AG08396 (cell line): ENCODE measurements at regions not wholly inside any gene's neighbourhood (a gene's known extent, or its start where the extent isn't known, plus 50 kb on each side); places are given as distances from the start of the nearest gene placed in this dataset.
"Not testable (repeated sequence)": the region's sequence is repeated elsewhere in the genome, so short reads cannot be mapped to it uniquely, and the experiment has no call there.

Source experiments
- DNase-seq: peaks from one replicate; pipeline ENCODE4 v3.0.0; 2012; ENCODE audit warnings: low spot score, mixed read lengths

GRCh38 chr19:28159065-28159464 is 1053.9 kb downstream of the UQCRFS1 start:
- DNase-seq: no peak

GRCh38 chr19:28155265-28155664 is 1057.7 kb downstream of the UQCRFS1 start:
- DNase-seq: no peak

- DNase-seq: no peak
Observed at GRCh38 chr19:28154077-28154476, 1058.9 kb downstream of the UQCRFS1 start.

- no peak for DNase-seq
Observed at GRCh38 chr19:28153123-28153522, 1059.8 kb downstream of the UQCRFS1 start.

GRCh38 chr19:28152195-28152594 is 1060.8 kb downstream of the UQCRFS1 start:
- no peak for DNase-seq

GRCh38 chr19:28150129-28150528 is 1062.8 kb downstream of the UQCRFS1 start:
- DNase-seq: no peak

- DNase-seq: no peak
Observed at GRCh38 chr19:28148554-28148953, 1064.4 kb downstream of the UQCRFS1 start.

GRCh38 chr19:28142258-28142657 is 1070.7 kb downstream of the UQCRFS1 start:
- no peak for DNase-seq

GRCh38 chr19:28140201-28140600 is 1072.8 kb downstream of the UQCRFS1 start:
- no peak for DNase-seq

GRCh38 chr19:28137772-28138171 is 1075.2 kb downstream of the UQCRFS1 start:
- DNase-seq: no peak

- no peak for DNase-seq
Observed at GRCh38 chr19:28136796-28137195, 1076.2 kb downstream of the UQCRFS1 start.

- no peak for DNase-seq
Observed at GRCh38 chr19:28135825-28136224, 1077.1 kb downstream of the UQCRFS1 start.

GRCh38 chr19:28134311-28134710 is 1078.6 kb downstream of the UQCRFS1 start:
- no peak for DNase-seq

- DNase-seq: not testable (repeated sequence)
Observed at GRCh38 chr19:28130881-28131280, 1082.1 kb downstream of the UQCRFS1 start.

- no peak for DNase-seq
Observed at GRCh38 chr19:28130066-28130511, 1082.9 kb downstream of the UQCRFS1 start.

GRCh38 chr19:28128341-28128740 is 1084.6 kb downstream of the UQCRFS1 start:
- no peak for DNase-seq

GRCh38 chr19:28126135-28126898 is 1086.6 kb downstream of the UQCRFS1 start:
- no peak for DNase-seq

- no peak for DNase-seq
Observed at GRCh38 chr19:28122734-28123133, 1090.2 kb downstream of the UQCRFS1 start.

GRCh38 chr19:28118235-28118634 is 1094.7 kb downstream of the UQCRFS1 start:
- no peak for DNase-seq

GRCh38 chr19:28117143-28117542 is 1095.8 kb downstream of the UQCRFS1 start:
- no peak for DNase-seq

GRCh38 chr19:28116379-28116778 is 1096.6 kb downstream of the UQCRFS1 start:
- not testable (repeated sequence) for DNase-seq

- DNase-seq: no peak
Observed at GRCh38 chr19:28103921-28104320, 1109.0 kb downstream of the UQCRFS1 start.

GRCh38 chr19:28084659-28085157 is 1128.2 kb downstream of the UQCRFS1 start:
- DNase-seq: not testable (repeated sequence)

GRCh38 chr19:28076628-28077027 is 1136.3 kb downstream of the UQCRFS1 start:
- no peak for DNase-seq
